HEK293 (cell line): ENCODE measurements at regions not wholly inside any gene's neighbourhood (a gene's known extent, or its start where the extent isn't known, plus 50 kb on each side); places are given as distances from the start of the nearest gene placed in this dataset.

Source experiments
- CTCF ChIA-PET: fragments of 350-600 bp; formaldehyde crosslinking; extraction: SDS; loops from one replicate; lab custom pipeline; 2021; ENCODE audit warnings: antibody characterized with exemption; lab: Yijun Ruan, JAX
- POLR2A ChIA-PET: fragments of 300-600 bp; formaldehyde crosslinking; extraction: SDS; loops from one replicate; lab custom pipeline; 2020; ENCODE audit warnings: antibody characterized with exemption, inconsistent platforms; lab: Yijun Ruan, JAX
- H3K27ac ChIP-seq: fragments of 200-500 bp; sonication (Bioruptor generic); 2 replicates; pipeline ENCODE4 v1.5.1; 2014; ENCODE audit warnings: low read depth, low read length, control low read depth, inconsistent platforms; ENCODE audit errors: extremely low read depth
- H3K36me3 ChIP-seq, 2 experiments: fragments of 200-500 bp in 1 of 2; sonication (Bioruptor generic) in 1 of 2; 1 replicate in 1 of 2; 2 replicates in 1 of 2; pipeline ENCODE4 v1.5.1; 2014 to 2017; ENCODE audit warnings: inconsistent platforms in 2 of 2, low read length in 2 of 2; ENCODE audit not compliant: control insufficient read depth in 2 of 2, insufficient read depth in 1 of 2
- H3K4me1 ChIP-seq: fragments of 200-500 bp; sonication (Bioruptor generic); 2 replicates; pipeline ENCODE4 v1.5.1; 2014; ENCODE audit warnings: mild to moderate bottlenecking, low read length, inconsistent platforms; ENCODE audit not compliant: control insufficient read depth, insufficient read depth
- H3K4me3 ChIP-seq: 2 replicates; pipeline ENCODE4 v1.5.1; 2011; ENCODE audit warnings: low read depth, mild to moderate bottlenecking, control low read depth, low read length, moderate library complexity
- H3K9me3 ChIP-seq: fragments of 200-500 bp; sonication (Bioruptor generic); 2 replicates; pipeline ENCODE4 v1.5.1; 2014; ENCODE audit warnings: low read depth, low read length, inconsistent platforms; ENCODE audit not compliant: control insufficient read depth, insufficient read depth
- GFI1B ChIP-seq: fragments of 450-650 bp; formaldehyde crosslinking; IDR thresholded peaks from 2 replicates; pipeline ENCODE4 v1.5.1; 2016; ENCODE audit warnings: missing biosample characterization, missing genetic modification characterization
- PRDM10 ChIP-seq: fragments of 450-650 bp; formaldehyde crosslinking; IDR thresholded peaks from 2 replicates; pipeline ENCODE4 v1.5.1; 2016; ENCODE audit warnings: missing biosample characterization, missing genetic modification characterization
- SALL2 ChIP-seq: fragments of 450-650 bp; formaldehyde crosslinking; IDR thresholded peaks from 2 replicates; pipeline ENCODE4 v1.5.0; 2017; ENCODE audit warnings: missing biosample characterization, mild to moderate bottlenecking, missing genetic modification characterization, borderline replicate concordance
- SCRT2 ChIP-seq: fragments of 450-650 bp; formaldehyde crosslinking; IDR thresholded peaks from 2 replicates; pipeline ENCODE4 v1.5.1; 2016; ENCODE audit warnings: missing biosample characterization, missing genetic modification characterization
- ZFHX2 ChIP-seq: fragments of 450-650 bp; formaldehyde crosslinking; conservative IDR thresholded peaks from 2 replicates; pipeline ENCODE4 v1.5.1; 2016; ENCODE audit warnings: missing biosample characterization, missing genetic modification characterization
- ZFP37 ChIP-seq: fragments of 450-650 bp; formaldehyde crosslinking; IDR thresholded peaks from 2 replicates; pipeline ENCODE4 v1.5.1; 2016; ENCODE audit warnings: missing biosample characterization, missing genetic modification characterization
- ZNF10 ChIP-seq: fragments of 450-650 bp; formaldehyde crosslinking; IDR thresholded peaks from 2 replicates; pipeline ENCODE4 v1.5.1; 2017; ENCODE audit warnings: missing biosample characterization, missing genetic modification characterization
- ZNF16 ChIP-seq: fragments of 450-650 bp; formaldehyde crosslinking; IDR thresholded peaks from 2 replicates; pipeline ENCODE4 v1.5.1; 2016; ENCODE audit warnings: low read depth, missing biosample characterization, missing genetic modification characterization
- ZNF23 ChIP-seq: fragments of 450-650 bp; formaldehyde crosslinking; IDR thresholded peaks from 2 replicates; pipeline ENCODE4 v1.5.1; 2016; ENCODE audit warnings: missing biosample characterization, missing genetic modification characterization, borderline replicate concordance
- ZNF513 ChIP-seq: fragments of 450-650 bp; IDR thresholded peaks from 2 replicates; pipeline ENCODE4 v1.5.1; 2018; ENCODE audit warnings: missing biosample characterization, missing genetic modification characterization
- ZNF518A ChIP-seq: fragments of 450-650 bp; formaldehyde crosslinking; conservative IDR thresholded peaks from 2 replicates; pipeline ENCODE4 v1.5.1; 2016; ENCODE audit warnings: low read depth, missing biosample characterization, missing genetic modification characterization
- ZNF529 ChIP-seq: fragments of 450-650 bp; formaldehyde crosslinking; IDR thresholded peaks from 2 replicates; pipeline ENCODE4 v1.5.1; 2017; ENCODE audit warnings: missing genetic modification characterization, missing biosample characterization; ENCODE audit not compliant: insufficient replicate concordance
- ZNF530 ChIP-seq: fragments of 450-650 bp; formaldehyde crosslinking; IDR thresholded peaks from 2 replicates; pipeline ENCODE4 v1.5.1; 2016; ENCODE audit warnings: low read depth, missing biosample characterization, missing genetic modification characterization
- ZNF561 ChIP-seq: fragments of 450-650 bp; IDR thresholded peaks from 2 replicates; pipeline ENCODE4 v1.5.1; 2018; ENCODE audit warnings: missing biosample characterization, missing genetic modification characterization, borderline replicate concordance
- ZNF629 ChIP-seq: fragments of 450-650 bp; formaldehyde crosslinking; IDR thresholded peaks from 2 replicates; pipeline ENCODE4 v1.5.1; 2017; ENCODE audit warnings: missing biosample characterization, missing genetic modification characterization
- ZNF692 ChIP-seq: fragments of 450-650 bp; formaldehyde crosslinking; IDR thresholded peaks from 2 replicates; pipeline ENCODE4 v1.5.1; 2016; ENCODE audit warnings: missing biosample characterization, missing genetic modification characterization
- ZNF707 ChIP-seq: fragments of 450-650 bp; formaldehyde crosslinking; IDR thresholded peaks from 2 replicates; pipeline ENCODE4 v1.5.1; 2016; ENCODE audit warnings: missing biosample characterization, missing genetic modification characterization
- ZNF76 ChIP-seq: fragments of 450-650 bp; formaldehyde crosslinking; IDR thresholded peaks from 2 replicates; pipeline ENCODE4; 2016; ENCODE audit warnings: low read depth, missing biosample characterization, missing genetic modification characterization, borderline replicate concordance
- ZNF792 ChIP-seq: fragments of 450-650 bp; formaldehyde crosslinking; IDR thresholded peaks from 2 replicates; pipeline ENCODE4 v1.5.1; 2016; ENCODE audit warnings: missing biosample characterization, missing genetic modification characterization

GRCh38 chr18:75527848-75528685 is 100.6 kb upstream of the SMIM21 start:
- Histone ChIP-seq H3K36me3 (no peaks in the 10 kb centered on the region), H3K4me3 (no peak overlapping the region), H3K9me3 (no peaks in the 10 kb centered on the region), H3K27ac (no peak overlapping the region), H3K4me1 (no peaks in the 10 kb centered on the region)
- ChIA-PET CTCF (no interaction called here), POLR2A (no interaction called here)
- TF ChIP-seq ZNF792 (tag by site-specific recombination) (no peak), ZNF16 (no peak), ZNF692 (no peak), ZFP37 (no peak), ZNF561 (tag by site-specific recombination) (no peak), SCRT2 (tag by site-specific recombination) (no peak), ZFHX2 (no peak), ZNF629 (tag by site-specific recombination) (no peak), ZNF518A (no peak), ZNF76 (tag by site-specific recombination) (no peak), ZNF530 (tag by site-specific recombination) (no peak)

GRCh38 chr18:75526038-75526437 is 98.5 kb upstream of the SMIM21 start:
- POLR2A ChIA-PET: no interaction called here
- CTCF ChIA-PET: no interaction called here
- H3K36me3 ChIP-seq: no peaks in the 10 kb centered on the region
- no peak overlapping the region for H3K4me3 ChIP-seq
- no peaks in the 10 kb centered on the region for H3K9me3 ChIP-seq
- H3K27ac ChIP-seq: no peak overlapping the region
- no peaks in the 10 kb centered on the region for H3K4me1 ChIP-seq
- TF ChIP-seq ZNF10 (tag by site-specific recombination): no peak
- no peak for TF ChIP-seq PRDM10 (tag by site-specific recombination)
- no peak for TF ChIP-seq GFI1B
- no peak for TF ChIP-seq SCRT2 (tag by site-specific recombination)
- TF ChIP-seq ZNF529 (tag by site-specific recombination): no peak
- TF ChIP-seq ZNF513 (tag by site-specific recombination): no peak
- no peak for TF ChIP-seq ZNF707 (tag by site-specific recombination)
- TF ChIP-seq ZNF23 (tag by site-specific recombination): no peak
- TF ChIP-seq SALL2 (tag by site-specific recombination): no peak
